Putamen (tissue), 1 donor: ENCODE measurements at regions not wholly inside any gene's neighbourhood (a gene's known extent, or its start where the extent isn't known, plus 50 kb on each side); places are given as distances from the start of the nearest gene placed in this dataset.
"Not testable (repeated sequence)": the region's sequence is repeated elsewhere in the genome, so short reads cannot be mapped to it uniquely, and the experiment has no call there.

Experiments
- DNase-seq: peaks from one replicate; pipeline ENCODE4 v3.0.0-alpha.2; 2016; ENCODE audit warnings: low spot score

DNA sequence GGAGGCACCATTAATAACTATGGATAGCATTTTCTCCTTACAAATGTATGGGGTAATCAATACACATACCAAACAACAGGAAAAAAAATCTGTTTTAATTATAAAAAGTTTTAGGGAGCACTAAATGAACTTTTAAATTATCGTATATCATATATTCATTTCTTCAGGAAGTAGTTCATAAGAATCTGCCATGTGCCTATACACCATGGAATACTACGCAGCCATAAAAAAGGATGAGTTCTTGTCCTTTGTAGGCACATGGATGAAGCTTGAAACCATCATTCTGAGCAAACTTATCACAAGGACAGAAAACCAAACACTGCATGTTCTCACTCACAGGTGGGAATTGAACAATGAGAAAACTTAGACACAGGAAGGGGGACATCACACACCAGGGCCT is 162.1 kb upstream of the RASA1 start:
- DNase-seq, result no peak

DNA sequence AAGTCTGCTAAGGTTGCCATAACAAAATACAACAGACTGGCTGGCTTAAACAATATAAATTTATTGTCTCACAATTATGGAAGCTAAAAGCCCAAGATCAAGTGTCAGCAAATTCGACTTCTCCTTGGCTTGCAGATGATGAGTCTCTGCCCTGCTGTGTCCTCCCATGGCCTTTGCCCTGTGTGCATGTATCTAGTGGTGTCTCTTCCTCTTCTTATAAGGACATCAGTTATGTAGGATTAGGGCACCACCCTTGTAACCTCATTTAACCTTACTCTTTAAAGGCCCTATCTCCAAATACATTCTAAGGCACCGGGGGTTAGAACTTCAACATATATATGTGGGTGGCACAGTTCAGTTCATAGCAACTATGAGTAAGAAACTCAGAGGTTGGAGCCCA is 157.9 kb upstream of the RASA1 start:
- no peak for DNase-seq

DNA sequence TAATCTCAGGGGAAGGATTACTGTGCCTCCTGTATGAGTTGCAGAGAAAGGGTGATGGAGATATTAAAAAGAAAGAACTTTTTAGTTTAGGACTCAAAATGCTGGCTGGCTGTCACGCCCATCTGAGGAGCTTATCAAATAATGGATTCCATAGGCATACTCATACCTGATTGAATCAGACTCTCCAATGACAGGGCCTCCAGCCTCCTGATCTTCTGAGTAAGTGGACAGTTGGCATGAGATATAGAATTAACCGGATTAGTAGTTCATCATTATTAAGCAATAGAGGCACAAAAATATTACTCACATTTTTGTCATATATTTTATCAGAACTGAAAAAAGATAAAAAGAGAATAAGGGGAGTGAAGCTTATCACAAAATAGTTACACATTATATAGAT is 157.0 kb upstream of the RASA1 start:
- DNase-seq, result no peak

DNA sequence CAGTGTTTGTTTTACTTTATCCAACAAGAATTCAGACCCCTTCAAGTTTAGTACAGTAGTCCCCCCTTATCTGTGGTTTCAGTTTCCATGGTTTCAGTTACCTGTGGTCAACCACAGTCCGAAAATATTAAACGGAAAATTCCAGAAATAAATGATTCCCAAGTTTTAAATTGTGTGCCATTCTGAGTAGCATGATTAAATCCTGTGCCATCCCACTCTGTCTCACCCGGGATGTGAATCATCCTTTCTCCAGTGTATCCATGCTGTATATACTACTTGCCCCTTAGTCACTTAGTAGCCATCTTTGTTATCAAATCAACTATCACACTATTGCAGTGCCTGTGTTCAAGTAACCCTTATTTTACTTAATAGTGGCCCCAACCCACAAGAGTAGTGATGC is 153.8 kb upstream of the RASA1 start:
- DNase-seq, result no peak

DNA sequence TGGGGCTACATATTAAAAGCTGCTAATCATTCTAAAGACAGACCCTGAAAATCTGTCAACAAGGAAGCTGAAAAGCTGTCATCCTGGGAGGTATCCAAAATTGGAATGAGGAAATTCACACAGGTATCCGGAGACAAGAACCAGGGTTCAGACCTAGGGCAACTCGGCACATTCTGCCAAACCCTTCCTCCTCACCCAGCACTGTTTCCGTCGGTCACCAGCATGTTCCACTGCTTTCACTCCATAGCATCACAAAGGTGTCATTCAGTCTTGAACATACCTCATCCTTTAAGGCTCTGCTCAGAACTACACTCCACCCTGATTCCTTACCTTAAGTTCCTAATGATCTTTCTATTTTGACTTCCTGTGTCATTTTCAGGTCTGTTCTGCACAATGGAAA is 153.1 kb upstream of the RASA1 start:
- no peak for DNase-seq

DNA sequence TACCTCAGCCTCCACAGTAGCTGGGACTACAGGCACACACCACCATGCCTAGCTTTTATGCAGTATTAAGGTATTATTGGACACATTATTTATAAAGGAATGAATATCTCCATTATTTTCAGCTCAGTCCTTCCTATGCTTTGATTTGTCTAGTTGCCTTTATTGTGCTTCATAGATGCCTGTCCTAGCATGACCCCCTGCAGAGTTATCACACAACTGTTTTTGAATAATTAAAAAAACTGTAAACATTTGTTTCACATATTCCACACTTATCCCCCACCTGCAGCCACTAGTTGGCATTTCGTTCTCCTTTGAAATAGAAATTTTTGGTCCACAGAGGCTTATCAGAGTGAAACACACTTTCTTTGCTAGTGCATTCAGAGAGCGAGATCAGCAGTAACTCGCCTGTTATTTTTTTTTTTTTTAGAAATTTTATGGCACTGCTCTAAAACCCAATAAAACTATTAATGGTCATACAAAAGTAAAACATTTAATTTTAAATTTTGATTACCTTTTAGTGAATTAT is 151.8 kb upstream of the RASA1 start:
- no peak for DNase-seq

DNA sequence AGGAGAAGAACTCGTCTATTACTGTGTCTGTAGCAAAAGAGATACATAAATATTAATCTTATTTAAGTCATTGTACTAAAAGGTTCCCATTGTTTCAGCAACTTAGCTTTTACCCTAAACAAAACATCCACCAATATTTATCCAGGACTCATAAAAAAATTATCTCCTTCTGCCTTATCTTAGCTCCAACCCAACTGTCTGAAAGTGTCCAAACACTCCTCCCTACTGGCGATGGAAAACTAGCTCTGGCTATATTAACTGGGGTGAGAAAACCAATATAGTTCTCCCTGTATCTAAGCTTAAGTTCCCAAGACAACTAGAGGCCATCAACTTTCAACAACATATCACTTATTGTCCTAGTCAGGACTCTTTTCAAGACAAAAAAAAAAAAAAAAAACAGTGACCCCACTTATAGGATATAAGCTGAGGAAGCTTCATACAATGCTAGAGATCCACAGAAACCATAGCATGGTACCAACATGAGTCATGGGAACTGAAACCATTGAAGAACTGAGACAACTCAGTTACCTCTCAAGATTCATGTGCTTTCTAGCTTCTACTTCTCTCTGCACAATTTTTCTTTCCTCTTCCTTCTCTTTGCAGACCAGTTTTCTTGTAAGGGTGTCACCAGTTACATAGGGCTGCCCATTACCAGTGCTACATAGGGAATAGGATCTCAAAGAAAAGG is 150.7 kb upstream of the RASA1 start:
- no peak for DNase-seq

DNA sequence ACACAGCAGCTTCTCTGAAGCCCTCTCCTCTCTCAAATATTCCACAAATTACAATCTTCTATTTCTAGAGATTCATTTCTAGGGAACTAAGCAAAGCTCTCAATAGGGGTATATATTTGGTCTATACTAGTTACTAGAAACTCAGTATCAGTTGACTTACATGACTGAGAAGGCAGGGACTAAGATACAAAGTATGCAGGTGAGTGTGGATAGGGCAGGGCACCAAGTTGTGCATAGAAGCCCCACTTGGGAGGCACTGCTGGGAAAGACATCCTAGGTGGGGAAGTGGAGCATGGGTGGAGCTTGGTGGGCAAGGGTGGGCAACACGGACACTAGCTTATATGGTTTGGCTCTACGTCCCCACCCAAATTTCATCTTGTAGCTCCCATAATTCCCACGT is 148.1 kb upstream of the RASA1 start:
- DNase-seq, result no peak

DNA sequence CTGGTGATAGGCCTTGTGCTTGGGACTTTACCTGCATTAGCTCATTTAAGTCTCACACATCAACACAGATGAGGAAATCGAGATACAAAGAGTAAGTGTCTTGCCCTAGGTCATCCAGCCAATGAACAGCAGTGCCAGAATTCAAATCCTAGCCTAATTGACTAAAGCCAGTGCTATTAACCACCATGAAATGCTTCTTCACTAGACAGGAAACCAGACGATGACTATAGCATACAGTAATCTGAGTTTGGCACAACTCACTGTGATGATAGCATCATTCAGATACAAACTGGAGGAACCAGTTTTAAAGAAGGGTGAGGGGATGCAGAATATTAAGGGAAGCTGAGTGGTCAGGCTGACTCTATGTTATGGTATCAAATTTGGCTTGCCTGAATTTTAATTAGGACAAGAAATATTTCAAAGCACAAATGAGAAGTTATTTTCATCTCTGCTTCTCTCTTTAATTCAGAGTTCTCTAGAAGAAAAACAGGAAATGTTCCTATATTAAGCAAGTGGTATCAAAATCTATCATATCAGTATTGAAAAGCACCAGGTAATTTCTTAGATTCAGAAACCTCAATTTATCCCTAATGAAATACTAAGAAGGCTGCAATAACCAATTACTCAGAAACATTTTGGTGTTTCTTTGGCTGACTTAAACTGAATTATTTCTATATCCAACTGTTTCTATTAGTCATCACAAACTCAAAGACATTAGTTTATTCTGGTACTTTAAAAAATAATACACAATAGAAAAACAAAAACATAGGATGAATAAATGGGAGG is 147.0 kb upstream of the RASA1 start:
- DNase-seq, result no peak

DNA sequence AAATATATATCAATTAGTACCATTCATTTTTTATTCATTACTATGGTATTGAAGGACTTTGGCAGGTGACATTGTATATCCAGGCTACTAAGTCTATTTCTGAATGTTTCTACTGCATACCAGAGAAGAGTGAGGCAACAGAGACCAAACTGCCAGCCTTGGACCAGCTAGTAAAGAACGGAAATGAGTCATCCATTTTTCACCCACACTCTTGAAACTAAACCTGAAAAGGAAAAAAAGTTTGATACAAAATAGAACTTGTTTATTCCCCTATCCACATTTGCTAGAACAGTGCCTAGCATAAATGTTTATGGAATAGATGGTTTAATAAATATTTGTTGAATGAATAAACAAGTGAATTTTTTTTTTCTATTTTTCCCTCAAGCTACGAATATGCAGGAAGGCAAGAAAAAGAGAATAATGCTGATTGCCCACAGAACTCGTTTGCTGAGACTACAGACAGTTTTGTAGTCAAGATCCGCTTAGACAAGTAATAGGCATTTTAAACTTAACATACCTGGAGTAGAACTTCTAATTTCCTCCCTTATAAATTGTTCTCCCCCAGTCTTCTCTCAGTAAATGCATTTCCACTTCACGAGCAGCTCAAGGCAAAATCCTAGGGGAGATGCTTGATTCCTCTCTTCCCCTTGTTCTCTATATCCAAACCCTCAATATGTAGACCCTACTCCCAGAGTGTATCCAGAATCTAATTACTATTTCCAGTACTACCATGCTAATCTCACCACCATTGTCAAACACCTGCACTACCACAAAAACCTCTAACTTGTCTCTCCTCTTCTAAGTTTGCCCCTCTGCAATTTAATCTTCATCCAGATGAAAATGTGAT is 146.2 kb upstream of the RASA1 start:
- no peak for DNase-seq

DNA sequence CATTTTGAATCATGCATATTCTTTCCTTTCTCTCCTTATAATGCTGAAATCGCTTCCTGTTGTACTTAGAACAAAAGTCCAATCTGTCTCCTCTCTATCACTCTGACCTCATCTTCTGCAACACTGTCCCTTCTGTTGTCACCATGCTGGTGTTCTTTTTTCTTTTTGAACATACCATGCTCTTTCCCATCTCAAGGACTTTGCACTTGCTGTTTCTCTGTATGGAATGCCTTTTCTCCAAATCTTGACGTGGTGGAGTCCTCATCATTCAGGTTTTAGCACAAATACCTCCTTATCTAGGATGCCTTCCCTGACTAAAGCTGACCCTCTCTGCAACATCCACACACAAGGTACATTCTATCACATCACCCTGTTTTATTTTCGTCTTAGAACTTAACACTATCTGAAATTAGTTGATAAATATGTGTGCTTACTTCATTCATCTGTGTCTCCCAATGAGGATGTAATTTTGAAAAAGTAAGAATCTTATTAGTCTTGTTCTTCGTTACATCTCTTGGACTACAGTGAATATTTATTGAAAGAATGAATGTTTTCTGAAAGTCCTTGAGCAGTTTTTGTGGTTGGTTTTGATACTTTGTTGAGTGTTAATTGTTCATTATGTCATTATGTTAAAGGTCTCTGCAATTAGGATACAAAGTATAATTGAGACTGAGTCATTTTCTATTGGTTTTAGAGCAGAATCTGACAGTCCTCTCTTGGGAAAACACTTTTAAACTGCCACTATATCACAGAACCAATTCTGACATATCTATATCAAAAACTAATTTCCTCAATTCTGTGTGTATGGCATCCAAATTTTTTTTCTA is 145.3 kb upstream of the RASA1 start:
- DNase-seq, result no peak

DNA sequence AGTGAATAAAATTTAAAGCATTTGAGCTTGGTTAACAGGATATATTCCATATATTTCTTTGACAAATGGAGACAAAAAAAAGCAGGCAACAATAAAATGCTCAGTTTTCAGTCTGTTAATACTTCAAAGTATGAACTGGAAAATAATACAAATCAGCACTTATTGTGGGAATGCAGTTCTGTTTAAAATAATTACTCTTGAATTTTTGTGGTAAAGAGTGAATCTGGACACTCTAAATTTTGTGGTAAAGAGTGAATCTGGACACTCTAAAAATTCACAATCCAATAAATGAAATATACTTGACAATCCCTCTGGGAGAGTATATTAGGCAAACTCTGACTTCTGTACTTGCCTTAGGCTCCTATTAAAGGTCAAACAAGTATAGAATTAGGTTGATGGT is 141.9 kb upstream of the RASA1 start:
- no peak for DNase-seq

DNA sequence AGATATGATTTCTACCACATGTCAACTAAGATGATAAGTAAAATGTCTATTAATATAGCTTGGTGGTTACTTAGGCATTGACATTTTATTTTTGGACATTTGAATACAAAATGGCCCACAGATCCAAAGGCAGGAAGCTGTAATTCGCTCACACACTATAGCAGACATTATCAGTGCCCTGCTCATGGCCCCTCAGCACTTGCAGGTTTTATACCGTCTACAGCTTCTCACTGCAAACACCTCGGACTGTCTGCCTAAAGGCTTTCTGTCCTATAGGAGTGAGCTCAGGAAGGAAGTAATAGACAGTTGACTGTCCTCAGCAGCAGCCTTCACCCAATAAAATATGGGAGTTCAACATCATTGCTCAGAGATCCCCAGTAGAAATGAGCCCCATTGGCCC is 140.8 kb upstream of the RASA1 start:
- DNase-seq, result no peak

DNA sequence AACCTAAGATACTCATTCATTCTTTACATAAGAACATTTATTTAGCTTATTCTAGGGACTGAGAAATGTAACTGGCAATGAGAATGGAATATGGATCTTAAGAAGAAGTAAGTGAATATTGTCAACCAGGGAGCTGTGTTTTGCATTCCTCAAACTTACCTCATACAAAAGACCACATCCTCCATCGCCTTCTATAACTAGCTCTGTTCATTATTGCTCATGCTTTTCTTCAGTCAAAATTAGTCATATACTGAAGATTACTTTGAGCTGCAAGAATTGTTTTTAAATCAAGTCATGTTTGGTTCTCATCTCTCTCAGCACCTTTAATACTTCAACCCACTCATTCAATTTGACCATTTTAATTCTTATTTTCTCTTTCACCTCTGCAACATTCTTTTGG is 140.3 kb upstream of the RASA1 start:
- DNase-seq, result no peak

DNA sequence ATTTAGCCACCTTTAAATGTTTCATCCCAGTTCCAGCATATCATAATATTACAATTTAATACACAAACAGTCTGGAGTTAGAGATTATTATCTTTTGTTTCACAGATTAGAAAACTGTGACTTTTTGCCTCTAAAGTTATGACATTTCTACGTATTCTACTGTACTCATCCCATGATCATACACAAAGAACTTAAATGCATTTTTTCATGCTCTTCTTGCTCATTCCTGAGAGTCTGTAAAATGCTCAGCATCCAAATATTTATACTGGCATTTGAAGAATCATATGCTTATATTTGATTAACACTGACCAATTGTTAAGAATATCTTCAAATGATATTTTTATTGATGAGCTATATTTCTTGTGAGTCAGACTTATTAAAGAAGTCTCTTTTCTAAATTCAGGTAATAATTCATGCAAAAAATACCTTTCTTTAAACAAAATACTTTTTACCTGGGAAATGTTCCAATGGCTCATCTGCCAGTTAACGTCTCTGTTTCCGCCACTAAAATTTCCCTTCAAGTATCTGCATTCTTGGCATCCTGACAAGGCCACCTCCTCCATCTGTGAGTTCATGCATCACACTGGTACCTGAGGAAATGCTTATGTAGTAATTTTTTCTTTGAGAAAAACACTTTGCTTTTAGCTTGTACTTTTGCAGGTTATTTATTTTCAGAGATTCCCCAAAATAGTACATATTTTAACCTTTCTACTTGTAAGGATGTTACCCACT is 139.6 kb upstream of the RASA1 start:
- no peak for DNase-seq

DNA sequence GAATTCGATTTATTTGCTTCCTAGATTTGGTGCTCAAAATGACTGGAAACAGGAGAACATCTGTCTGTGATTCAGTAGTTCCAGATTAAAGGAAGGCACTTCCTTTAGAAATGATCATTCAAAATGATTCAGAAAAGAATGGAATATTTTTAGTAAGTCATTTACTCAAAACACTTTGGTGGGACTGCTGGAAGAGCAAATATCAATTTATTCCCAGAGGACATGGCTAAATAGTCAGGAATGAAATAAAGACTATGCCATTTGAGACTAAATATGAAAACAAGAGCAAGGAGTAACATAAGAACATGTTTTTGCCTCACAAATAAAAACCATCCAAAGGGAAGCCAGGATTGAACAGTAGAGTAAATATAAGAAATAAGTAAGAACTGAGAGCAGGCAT is 138.6 kb upstream of the RASA1 start:
- no peak for DNase-seq

DNA sequence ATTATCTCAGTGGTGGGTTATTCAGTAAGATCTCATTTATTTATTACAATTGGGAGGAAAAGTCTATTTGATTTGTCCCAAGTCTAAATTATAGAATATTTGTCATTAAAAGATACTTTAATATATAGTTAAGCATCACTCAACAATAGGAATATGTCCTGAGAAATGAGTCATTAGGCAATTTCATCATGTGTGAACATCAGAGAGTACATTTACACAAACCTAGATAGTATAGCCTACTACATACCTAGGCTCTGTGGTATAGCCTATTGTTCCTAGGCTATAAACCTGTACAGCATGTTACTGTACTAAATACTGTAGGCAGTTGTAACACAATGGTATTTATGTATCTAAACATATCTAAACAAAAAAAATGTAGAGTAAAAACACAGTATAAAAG is 135.0 kb upstream of the RASA1 start:
- DNase-seq, result no peak

DNA sequence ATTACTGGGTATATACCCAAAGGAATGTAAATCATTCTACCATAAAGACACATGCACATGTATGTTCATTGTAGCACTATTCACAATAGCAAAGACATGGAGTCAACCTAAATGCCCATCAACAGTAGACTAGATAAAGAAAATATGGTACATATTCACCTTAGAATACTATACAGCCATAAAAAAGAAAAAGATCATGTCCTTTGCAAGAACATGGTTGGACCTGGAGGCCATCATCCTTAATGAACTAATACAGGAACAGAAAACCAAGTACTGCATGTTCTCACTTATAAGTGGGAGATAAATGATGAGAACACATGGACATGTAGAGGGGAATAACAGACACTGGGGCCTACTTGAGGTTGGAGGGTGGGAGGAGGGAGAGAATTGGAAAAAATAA is 133.2 kb upstream of the RASA1 start:
- not testable (repeated sequence) for DNase-seq

DNA sequence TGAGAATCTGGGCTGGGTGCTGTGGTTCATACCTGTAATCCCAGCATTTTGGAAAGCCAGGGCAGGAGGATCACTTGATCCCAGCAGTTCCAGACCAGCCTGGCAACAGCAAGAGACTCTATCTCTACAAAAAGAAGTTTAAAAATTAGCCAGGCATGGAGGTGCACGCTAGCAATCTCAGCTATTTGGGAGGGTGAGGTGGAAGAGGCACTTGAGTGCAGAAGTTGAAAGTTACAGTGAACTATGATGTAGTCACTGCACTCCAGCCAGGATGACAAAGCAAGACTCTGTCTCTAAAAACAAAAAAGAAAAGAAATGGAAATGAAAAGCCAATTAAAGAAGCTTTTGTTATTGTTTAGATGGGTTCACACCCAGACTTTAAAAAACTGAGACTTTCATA is 131.6 kb upstream of the RASA1 start:
- no peak for DNase-seq

DNA sequence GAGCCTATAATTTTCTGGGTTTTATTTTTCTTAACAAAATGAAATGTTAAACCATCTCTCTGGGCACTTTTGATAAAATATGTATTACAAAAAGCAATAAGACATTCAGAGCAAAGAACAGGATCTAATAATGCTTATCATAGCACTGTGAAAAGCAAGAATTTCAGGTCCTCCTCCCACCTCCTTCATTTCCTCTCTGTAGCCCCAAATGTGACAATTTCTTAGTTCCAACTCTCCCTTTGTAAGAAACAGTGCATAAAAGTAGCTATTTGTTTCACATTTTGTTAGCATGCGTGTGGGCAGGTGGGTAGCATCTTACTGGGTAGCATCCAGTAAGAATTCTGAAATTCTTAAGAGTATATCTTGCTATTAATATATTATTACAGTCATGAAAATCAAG is 130.9 kb upstream of the RASA1 start:
- DNase-seq, result no peak

DNA sequence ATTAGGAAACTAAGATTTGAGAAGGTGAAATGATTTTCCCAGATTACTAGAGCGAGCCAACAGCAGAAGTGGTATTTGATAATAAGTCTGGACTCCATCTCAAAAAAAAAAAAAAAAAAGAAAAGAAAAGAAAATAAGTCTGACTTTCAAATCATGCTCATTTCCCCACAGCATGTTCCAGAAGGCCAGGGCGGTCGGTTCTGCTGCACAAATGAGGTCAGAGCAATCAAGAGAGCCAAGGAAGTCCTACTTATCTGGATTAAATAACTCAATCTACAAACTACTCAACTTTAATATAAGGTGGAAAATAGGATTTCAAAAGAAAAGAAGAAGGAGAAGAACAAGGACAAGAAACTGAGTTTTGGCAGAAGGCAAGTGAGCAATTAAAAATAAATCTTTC is 130.4 kb upstream of the RASA1 start:
- DNase-seq, result no peak
